Ishikawa (cell line): ENCODE measurements at regions not wholly inside any gene's neighbourhood (a gene's known extent, or its start where the extent isn't known, plus 50 kb on each side); places are given as distances from the start of the nearest gene placed in this dataset.

ENCODE experiments used
- CEBPB ChIP-seq: IDR thresholded peaks from 2 replicates; pipeline ENCODE4 v1.6.1; 2012
- CREB1 ChIP-seq: IDR thresholded peaks from 2 replicates; pipeline ENCODE4 v1.6.1; 2012; ENCODE audit warnings: low read depth
- EP300 ChIP-seq: IDR thresholded peaks from 2 replicates; pipeline ENCODE4 v1.6.1; 2012; ENCODE audit warnings: borderline replicate concordance
- MAX ChIP-seq: IDR thresholded peaks from 2 replicates; pipeline ENCODE4 v1.6.1; 2012
- RAD21 ChIP-seq: IDR thresholded peaks from 2 replicates; pipeline ENCODE4 v1.6.1; 2012; ENCODE audit warnings: low read depth
- REST ChIP-seq: IDR thresholded peaks from 2 replicates; pipeline ENCODE4 v1.6.1; 2012; ENCODE audit warnings: low read depth, mild to moderate bottlenecking
- TAF1 ChIP-seq: IDR thresholded peaks from 2 replicates; pipeline ENCODE4 v1.6.1; 2012; ENCODE audit warnings: low read depth, mild to moderate bottlenecking
- TCF12 ChIP-seq: IDR thresholded peaks from 2 replicates; pipeline ENCODE4 v1.6.1; 2012; ENCODE audit warnings: low read depth
- USF1 ChIP-seq: IDR thresholded peaks from 2 replicates; pipeline ENCODE4 v1.6.1; 2012
- YY1 ChIP-seq: IDR thresholded peaks from 2 replicates; pipeline ENCODE4 v1.6.1; 2012; ENCODE audit warnings: low read depth

GRCh38 chr15:31171731-31172130 lies 70.2 kb upstream of the TRPM1 start:
- TF ChIP-seq TAF1 (no peak), CEBPB (no peak), RAD21 (no peak), EP300 (no peak), TCF12 (no peak), REST (no peak), YY1 (no peak), CREB1 (no peak), MAX (no peak), USF1 (no peak)
